ENCODE measurements at regions not wholly inside any gene's neighbourhood (a gene's known extent, or its start where the extent isn't known, plus 50 kb on each side); places are given as distances from the start of the nearest gene placed in this dataset.

DNA sequence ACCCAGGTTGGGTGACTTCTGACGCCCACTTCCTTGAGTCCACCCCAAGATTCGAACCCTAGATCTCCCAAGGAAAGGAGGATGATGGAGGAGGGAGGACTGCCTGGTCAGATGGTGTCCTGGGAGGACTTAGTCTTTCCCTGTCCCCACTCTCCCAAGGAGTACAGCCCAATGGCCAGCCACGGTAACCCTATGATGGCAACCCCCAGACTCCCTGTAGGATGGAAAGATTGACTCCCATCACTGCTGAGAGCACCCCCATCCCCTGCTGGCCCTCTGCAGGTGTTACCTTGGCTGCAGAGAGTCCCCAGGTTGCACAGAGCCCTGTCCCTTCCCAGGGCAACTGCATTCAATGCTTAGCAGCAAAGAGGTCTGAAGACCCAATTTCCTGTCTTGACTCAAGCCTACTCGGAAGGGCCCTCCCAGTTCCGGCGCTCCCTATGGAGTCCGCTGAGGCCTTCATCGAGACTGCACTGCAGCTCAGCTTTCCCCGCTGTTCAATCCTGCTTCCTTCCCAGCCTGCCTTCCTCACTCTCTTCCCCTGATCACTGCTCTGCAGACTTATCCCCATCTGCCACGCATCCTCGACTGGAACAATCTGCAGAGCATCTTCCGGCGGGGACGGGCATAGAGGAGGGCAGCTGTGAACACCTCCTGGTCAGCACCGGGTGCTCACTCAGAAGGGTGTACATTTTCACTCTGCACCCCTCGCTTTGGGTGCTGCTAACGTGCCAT lies 50.8 kb upstream of the OCM2 start:
- no peak for DNase-seq (ENCODE audit: low spot score)

- DNase-seq (ENCODE audit: low spot score), result no peak
Measured at GRCh38 chr7:98046816-98047215, 56.8 kb upstream of the OCM2 start.

- no peak for DNase-seq (ENCODE audit: low spot score)
Measured at GRCh38 chr7:98049034-98049433, 57.6 kb upstream of the LMTK2 start.

- DNase-seq (ENCODE audit: low spot score), result peak; percentile 35
Measured at GRCh38 chr7:98051118-98051744, 55.4 kb upstream of the LMTK2 start.

DNA sequence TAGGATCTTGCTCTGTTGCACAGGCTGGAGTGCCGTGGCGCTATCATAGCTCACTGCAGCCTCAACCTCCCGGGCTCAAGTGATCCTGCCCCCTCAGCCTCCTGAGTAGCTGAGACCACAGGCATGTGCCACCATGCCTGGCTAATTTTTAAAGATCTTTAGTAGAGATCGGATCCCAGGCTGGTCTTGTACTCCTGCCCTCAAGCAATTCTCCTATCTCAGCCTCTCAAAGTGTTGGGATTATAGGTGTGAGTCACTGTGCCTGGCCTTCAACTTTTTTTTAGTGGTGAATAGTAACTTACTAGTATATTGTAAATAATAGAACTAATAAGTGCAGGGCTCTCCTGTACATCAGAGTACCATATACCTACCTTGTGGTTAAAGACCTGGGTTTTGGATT lies 52.1 kb upstream of the LMTK2 start:
- DNase-seq (ENCODE audit: low spot score), result no peak

DNA sequence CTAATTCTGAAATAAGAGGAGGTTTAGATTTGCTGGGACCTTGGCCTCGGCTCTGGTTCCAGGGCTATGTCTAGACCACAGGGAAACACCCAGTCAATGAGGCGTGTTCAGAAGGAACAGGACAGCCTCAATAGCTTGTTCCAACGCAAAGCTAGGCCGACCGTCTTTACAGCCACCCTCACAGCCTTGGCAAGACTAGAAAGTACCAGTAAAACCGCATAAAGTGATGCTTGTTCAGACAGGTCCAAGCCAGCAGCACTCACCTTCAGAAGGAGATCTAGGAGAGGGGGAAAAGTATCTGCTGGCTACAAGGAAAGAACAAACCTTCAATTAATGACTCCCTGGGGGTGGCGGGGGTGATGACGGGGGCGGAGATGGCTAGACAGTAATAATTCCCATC lies 50.1 kb upstream of the LMTK2 start:
- DNase-seq (ENCODE audit: low spot score), result no peak
